ENCODE measurements at regions not wholly inside any gene's neighbourhood (a gene's known extent, or its start where the extent isn't known, plus 50 kb on each side); places are given as distances from the start of the nearest gene placed in this dataset.

DNA sequence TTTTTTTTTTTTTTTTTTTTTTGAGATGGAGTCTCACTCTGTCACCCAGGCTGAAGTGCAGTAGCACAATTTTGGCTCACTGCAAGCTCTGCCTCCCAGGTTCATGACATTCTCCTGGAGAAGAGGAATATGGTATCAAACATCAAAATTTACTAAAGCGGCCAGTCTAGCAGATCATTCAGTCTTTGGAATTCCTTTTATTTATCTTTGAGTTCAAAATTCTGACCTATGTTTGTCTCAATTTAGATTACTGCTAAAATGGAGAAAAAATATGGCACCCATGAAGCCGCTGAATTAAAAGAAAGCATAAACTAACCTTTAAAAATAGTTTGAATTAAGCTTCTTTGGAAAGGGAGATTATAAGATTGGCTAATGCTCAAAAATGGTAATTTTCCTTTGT lies 64.5 kb upstream of the EGLN3 start:
- H3K4me1 Mint-ChIP-seq = peaks cover 45% of the 10 kb centered on the region

DNA sequence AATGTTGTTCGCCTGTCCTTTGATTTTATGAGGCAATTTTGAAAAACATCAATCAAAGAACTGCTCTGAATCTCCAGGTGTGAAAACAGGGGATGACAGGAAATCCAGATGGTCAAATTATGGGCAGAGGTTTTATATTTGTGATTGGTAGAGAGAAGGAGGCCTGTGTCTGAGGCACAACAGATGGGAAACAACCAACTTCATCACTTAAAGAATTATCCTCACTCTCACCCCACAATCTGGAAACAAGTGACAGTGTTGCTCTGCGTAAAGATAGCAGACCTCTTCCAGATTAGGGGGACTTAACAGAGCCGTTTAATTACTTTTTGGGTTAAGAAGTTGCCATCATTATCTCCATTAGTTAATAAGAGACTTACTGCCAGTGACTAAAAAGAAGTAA lies 64.1 kb upstream of the EGLN3 start:
- Mint-ChIP-seq H3K4me1 (peaks cover 45% of the 10 kb centered on the region), H3K9me3 (no peaks in the 10 kb centered on the region), H3K27me3 (no peaks in the 10 kb centered on the region), H3K4me3 (peak overlapping the region in 1 of 2 donors; percentile 17), H3K27ac (no peak overlapping the region)
- ATAC-seq (no peak), DNase-seq (no peak)

More for the DNA sequence above, 64.5 kb upstream of the EGLN3 start:
- Mint-ChIP-seq H3K27me3 (no peaks in the 10 kb centered on the region), H3K4me3 (peak overlapping the region in 1 of 2 donors; percentile 17), H3K9me3 (no peaks in the 10 kb centered on the region), H3K27ac (no peak overlapping the region)
- ATAC-seq = no peak
- DNase-seq = no peak

DNA sequence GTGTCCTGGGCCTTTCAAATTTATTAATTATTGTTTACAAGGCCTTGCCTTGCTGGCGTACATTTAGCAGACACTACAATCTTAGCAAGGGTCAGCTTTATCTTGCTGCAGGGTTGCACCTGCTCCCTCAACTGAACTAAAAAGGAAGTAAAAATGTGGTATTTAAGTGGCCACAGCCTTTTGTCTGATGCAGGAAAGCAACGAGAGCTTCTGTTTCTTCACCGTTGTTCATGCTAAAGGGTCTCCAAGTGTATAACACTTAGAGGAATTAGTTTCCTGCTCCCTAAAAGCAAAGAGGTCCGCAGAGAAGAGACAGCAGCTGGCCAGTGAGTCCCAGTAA lies 62.8 kb upstream of the EGLN3 start:
- H3K4me1 Mint-ChIP-seq = peaks cover 39% of the 10 kb centered on the region
- ATAC-seq = no peak
- H3K4me3 Mint-ChIP-seq = peak overlapping the region; percentile 41 to 47
- H3K27ac Mint-ChIP-seq = peak overlapping the region in 1 of 2 donors; percentile 57
- H3K9me3 Mint-ChIP-seq = no peaks in the 10 kb centered on the region
- no peaks in the 10 kb centered on the region for H3K27me3 Mint-ChIP-seq
- no peak for DNase-seq

DNA sequence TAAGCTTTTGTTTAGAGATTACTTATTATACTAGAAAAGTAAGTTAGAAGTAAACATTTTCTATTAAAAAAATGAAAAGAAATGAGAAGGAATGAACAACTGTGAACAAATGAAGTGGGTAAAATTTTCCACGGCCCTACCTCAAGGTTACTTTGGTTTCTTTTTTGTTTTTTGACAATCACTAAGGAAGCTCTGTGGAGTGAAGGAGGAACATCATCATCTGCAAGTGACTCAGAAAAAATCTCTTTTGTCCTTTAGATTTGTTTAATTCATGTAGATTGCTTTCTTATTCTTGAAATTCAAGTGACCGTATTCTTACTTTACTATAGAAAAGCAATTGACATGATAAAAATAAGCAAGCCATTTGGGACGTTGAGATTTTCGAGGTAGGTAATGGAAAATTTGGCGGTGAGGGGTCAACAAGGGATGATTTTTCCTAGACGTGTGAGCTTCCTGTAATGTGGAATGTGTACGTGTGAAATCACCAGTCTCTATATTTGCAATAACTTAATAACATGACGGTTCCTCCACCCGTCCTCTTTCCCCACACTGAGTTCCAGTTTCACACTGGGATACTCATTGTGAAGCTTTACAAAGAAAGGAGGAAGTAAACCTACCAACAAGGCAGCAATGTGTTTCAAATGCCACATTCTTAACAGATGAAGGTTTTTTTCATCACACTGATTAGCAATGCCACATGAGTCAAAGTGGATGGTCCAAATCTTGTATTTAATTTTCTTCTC lies 62.3 kb upstream of the EGLN3 start:
- Mint-ChIP-seq H3K27ac (peak overlapping the region in 1 of 2 donors; percentile 57), H3K9me3 (no peaks in the 10 kb centered on the region), H3K27me3 (no peaks in the 10 kb centered on the region), H3K4me1 (peaks cover 34% of the 10 kb centered on the region), H3K4me3 (peak overlapping the region; percentile 29 to 47)
- DNase-seq (no peak), ATAC-seq (peak; percentile 55)

DNA sequence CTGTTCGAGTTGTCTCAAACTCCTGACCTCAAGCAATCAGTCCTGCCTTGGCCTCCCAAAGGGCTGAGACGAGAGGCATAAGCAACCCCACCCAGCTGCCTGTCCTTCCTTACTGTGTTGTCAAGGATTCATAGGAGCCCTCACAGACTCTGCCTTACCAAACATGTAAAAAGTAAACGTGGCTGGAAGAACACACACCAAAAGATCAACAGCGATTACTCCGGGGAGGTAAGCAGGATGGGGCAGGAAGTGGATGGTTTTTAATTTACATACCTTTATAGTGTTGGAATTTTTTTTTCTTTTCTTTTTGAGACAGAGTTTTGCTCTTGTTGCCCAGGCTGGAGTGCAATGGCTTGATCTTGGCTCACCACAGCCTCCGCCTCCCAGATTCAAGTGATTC lies 61.5 kb upstream of the EGLN3 start:
- peaks cover 31% of the 10 kb centered on the region for H3K4me1 Mint-ChIP-seq
- no peaks in the 10 kb centered on the region for H3K27me3 Mint-ChIP-seq
- H3K27ac Mint-ChIP-seq = no peak overlapping the region
- no peaks in the 10 kb centered on the region for H3K9me3 Mint-ChIP-seq
- no peak for DNase-seq
- ATAC-seq = no peak
- peak overlapping the region in 1 of 2 donors; percentile 26 for H3K4me3 Mint-ChIP-seq

DNA sequence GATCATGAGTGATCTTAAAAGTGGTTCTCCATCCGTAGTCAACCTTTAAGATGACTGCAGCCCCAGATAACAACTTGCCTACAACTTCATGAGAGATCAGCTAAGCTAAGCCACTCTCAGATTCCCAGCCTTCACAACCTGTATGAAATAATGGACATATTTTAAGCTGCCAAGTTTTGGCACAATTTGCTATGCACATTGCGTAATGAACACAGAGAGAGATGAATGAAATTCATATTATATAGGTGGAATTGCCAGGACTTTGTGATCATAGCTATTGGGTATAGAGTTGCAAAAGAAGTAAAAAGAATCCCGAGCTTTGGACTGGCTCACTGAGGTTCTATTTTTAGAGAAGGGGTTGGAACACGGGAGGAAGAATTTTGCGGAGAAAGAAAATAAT lies 59.1 kb upstream of the EGLN3 start:
- Mint-ChIP-seq H3K4me3 (no peak overlapping the region), H3K9me3 (no peaks in the 10 kb centered on the region), H3K4me1 (peaks cover 28% of the 10 kb centered on the region), H3K27ac (no peak overlapping the region), H3K27me3 (no peaks in the 10 kb centered on the region)
- ATAC-seq (no peak), DNase-seq (no peak)

DNA sequence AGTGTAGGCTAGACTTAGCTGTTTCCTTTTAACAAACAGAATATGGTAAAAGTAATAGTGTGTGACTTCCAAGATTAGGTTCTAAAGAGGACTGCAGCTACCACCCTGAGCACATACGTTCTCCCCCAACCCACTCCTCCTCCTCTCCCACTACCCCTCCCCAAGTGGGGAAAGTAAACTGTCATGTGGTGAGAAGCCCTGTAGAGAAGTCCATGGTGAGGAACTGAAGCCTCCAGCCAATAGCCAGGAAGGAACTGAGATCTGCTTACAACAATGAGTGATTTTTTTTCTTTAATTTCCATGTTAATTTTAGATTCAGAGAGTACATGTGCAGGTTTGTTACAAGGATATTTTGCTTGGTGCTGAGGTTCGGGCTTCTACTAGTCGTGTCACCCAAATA lies 57.0 kb upstream of the EGLN3 start:
- H3K27me3 Mint-ChIP-seq = no peaks in the 10 kb centered on the region
- no peak for ATAC-seq
- no peak for DNase-seq
- H3K4me1 Mint-ChIP-seq = peaks cover 11% of the 10 kb centered on the region
- no peak overlapping the region for H3K4me3 Mint-ChIP-seq
- H3K27ac Mint-ChIP-seq = no peak overlapping the region
- no peaks in the 10 kb centered on the region for H3K9me3 Mint-ChIP-seq

DNA sequence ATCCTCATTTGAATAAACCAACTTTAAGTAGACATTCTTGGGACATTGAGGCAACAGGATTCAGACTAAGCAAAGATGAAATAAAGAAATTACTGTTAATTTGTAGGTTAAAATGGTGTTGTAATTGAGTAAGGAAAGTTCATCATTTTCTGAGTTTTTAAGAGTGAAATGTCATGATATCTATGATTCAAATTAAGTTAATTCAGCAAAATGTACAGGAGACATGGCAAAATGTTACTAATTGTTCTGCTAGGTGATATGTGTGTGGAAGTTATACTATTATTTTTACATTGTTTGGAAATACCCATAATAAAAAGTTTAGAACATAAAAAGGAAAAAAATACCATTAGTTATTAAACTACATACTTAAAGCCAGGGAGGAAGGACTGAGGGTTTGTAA lies 55.0 kb upstream of the EGLN3 start:
- ATAC-seq (no peak), DNase-seq (no peak)
- no peak overlapping the region for H3K4me3 Mint-ChIP-seq
- no peak overlapping the region for H3K27ac Mint-ChIP-seq
- no peaks in the 10 kb centered on the region for H3K9me3 Mint-ChIP-seq
- peaks cover 4% of the 10 kb centered on the region for H3K4me1 Mint-ChIP-seq
- H3K27me3 Mint-ChIP-seq = no peaks in the 10 kb centered on the region

DNA sequence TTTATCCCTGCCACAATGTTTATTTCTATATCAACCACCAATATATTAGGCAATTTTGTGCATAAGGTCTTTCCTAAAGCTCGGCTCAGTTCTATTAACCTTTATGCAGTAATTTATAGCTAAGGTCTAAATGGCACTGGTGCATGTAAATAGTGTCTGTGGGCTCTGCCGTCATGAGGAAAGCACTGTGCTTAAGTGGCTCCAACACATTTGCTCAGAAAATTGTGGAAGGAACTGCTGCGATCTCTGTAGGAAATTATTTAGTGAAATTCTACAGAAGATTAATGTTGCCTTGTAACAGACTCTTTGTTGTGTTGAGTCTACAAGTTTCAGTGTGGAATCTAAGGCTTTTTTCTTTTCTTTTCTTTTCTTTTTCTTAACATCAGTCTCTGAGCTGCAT lies 54.0 kb upstream of the EGLN3 start:
- Mint-ChIP-seq H3K4me1 (peaks cover 4% of the 10 kb centered on the region), H3K4me3 (no peak overlapping the region), H3K27ac (no peak overlapping the region), H3K27me3 (no peaks in the 10 kb centered on the region), H3K9me3 (no peaks in the 10 kb centered on the region)
- ATAC-seq (no peak), DNase-seq (no peak)

DNA sequence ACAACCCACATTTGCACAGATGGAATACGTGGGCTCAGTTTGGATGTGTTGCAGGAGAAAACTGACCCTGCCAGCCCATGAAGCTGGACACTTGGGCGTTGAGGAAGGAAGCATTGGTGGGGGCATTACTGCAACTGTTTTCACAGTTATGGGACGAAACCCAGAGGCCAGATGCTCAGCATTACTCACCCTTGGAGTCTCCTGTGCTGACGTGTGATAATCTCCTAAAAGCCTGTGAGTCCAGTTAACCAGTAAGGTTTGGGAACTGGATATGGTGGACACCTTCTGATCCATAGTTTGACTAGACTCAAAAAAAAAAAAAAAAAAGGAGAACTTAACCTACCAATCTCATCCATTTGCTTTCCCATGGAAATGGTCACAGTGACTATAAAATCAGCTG lies 52.8 kb upstream of the EGLN3 start:
- DNase-seq (no peak), ATAC-seq (no peak)
- H3K4me3 Mint-ChIP-seq = no peak overlapping the region
- no peaks in the 10 kb centered on the region for H3K27me3 Mint-ChIP-seq
- H3K27ac Mint-ChIP-seq = no peak overlapping the region
- peaks cover 4% of the 10 kb centered on the region for H3K4me1 Mint-ChIP-seq
- H3K9me3 Mint-ChIP-seq = no peaks in the 10 kb centered on the region

DNA sequence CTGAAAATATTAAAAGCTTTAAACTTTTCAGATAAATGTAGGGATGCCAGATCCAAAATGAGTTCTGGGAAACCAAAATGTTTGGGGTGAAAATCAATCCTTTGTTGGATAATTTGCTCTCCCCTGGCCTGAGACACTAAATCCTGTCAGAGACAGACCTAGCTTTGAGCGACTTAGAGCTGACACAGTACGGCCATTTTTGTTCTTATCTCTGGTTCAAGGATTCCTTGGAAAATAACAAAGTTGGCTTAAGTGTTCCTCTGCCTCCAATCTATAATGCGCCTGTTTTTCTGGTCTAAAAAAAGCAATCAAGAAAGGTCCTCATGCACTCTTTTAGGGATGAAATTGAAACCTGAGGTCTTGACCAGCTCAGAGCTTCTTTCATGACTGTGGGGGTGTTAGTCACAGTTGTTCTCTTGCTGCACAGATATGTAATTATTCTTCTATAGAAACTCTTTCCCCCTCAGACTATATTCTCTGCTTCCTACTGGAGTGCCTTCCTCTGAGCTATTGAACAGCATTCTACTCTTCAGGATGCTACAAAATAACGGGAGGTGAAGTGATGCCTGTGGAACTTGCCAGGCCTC lies 52.3 kb upstream of the EGLN3 start:
- Mint-ChIP-seq H3K4me1 (peaks cover 4% of the 10 kb centered on the region), H3K27ac (no peak overlapping the region), H3K9me3 (no peaks in the 10 kb centered on the region), H3K27me3 (no peaks in the 10 kb centered on the region), H3K4me3 (no peak overlapping the region)
- DNase-seq (no peak), ATAC-seq (no peak)
